ENCODE measurements at regions not wholly inside any gene's neighbourhood (a gene's known extent, or its start where the extent isn't known, plus 50 kb on each side); places are given as distances from the start of the nearest gene placed in this dataset.

DNA sequence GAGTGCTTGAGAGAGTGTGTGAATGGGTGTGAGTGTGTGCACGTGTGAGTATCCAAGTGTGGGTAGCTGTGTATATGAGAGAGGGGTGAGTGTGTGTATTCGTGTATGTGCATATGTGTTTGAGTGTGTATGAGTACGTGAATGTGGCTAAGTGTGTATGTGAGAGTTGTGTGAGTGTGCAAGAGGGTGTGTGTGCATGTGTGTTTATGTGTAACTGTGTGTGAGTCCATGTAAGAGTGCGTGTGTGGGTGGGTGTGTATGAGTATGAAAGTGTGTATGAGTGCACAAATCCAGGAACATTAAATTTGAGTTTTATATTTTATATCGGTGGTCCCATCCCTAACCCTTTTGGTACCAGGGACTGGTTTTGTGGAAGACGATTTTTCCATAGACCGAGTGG is 156.4 kb downstream of the TENT4A start:
- no peak for TF ChIP-seq GATA2 (IDR thresholded peaks at IDR 0.05; ENCODE audit: low read depth, low read length)
- no peak for TF ChIP-seq GATA3 (IDR thresholded peaks at IDR 0.05; ENCODE audit: low read depth, low read length)

DNA sequence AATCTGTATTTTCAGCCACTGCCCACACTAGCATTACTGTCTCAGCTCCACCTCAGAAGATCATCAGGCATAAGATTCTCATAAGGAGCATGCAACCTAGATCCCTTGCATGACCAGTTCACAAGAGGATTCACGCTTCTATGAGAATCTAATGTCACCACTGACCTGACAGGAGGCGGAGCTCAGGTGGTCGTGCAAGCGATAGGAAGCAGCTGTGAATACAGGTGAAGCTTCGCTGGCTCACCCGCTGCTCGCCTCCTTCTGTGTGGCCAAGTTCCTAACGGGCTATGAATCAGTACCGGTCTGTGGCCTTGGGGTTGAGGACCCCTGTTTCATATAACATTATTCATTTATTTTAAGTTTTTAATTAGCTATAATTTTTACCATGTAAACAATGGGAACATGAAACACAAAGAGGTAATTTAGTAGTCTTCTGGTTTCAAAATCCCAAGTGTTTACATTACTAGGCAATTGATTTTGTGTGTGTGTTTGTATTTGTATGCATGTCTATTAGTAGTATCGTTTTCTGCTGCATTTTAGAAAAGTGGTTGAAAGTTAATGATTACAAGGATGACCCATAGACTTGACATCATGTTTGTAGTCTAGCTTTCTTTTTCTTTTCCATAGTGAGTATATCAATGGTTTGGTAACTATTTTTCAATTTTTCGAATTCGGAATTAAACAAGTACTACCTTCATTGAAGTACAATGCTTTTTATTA is 159.4 kb downstream of the TENT4A start:
- TF ChIP-seq GATA2 (IDR thresholded peaks at IDR 0.05; ENCODE audit: low read depth, low read length) (no peak), GATA3 (IDR thresholded peaks at IDR 0.05; ENCODE audit: low read depth, low read length) (no peak)

DNA sequence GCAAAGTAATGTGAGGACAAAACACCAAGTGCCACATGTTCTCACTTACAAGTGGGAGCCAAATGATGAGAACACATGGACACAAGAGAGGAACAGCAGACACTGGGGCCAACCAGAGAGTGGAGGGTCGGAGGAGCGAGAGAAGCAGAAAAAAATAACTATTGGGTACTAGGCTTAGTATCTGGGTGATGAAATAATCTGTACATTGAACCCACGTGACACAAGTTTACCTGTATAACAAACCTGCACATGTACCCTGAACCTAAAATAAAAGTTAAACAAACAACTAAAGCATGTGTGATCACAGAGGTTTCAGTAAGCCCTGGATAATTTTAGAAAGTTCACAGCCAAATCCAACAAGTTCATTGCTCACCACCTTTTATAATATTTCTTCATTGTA is 160.1 kb downstream of the TENT4A start:
- TF ChIP-seq GATA3 (IDR thresholded peaks at IDR 0.05; ENCODE audit: low read depth, low read length): no peak

DNA sequence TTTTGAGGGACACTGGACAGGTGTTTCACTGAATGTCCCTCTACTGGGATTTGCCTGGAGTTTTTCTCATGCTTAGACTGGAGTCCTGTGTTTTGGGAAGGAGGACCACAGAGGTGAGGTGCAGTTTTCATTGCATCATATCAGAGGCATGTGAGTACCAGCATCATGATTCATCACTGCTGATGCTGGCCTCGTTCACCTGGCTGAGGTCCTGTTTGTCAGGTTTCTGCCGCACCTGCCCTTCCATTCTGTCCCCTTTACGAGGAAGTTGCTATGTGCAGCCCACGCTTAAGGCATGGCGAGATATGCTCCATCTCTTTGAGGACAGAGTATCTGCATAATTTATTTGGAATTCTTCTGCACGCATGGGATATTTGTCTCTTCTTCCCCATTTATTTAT is 162.1 kb downstream of the TENT4A start:
- TF ChIP-seq GATA3 (IDR thresholded peaks at IDR 0.05; ENCODE audit: low read depth, low read length) (no peak), GATA2 (IDR thresholded peaks at IDR 0.05; ENCODE audit: low read depth, low read length) (no peak)

DNA sequence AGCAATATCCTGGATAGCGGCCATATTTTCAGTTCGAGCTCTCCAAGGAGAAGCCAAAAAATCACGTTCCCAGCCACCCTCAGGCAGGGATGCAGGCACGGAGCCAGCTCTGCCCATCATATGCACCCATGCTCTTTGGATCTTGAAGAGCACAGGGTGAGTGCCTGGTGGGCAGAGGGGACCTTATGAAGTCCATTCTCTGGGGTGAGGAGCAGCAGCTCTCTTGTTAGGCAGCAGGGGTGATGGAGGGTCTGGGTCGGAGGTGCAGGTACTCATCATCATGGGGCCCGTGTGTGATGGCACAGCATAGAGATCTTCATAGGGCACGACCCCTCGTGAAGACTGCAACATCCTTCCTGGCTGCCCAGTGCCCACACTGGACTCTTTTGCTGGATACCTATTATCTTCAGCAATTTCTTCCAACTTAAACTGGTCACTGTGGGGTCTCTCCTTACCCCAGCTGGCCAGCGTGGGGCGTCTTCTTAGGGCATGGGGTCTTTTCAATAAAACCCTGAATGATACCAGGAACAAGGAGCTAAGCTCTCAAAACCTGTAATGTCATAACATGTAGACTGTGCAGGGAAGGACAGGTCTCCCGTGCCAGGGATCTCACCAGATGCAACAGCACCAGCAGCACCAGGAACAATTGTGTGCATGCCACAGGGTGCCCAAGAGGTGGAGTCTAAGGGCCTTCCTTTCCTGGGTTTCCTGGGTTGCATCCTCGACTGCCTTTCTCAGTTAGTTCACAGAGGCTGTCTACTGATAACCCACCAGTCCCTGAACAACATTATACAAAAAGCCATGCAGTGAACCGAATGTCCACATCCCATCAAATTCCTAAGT is 165.0 kb downstream of the TENT4A start:
- TF ChIP-seq GATA3 (IDR thresholded peaks at IDR 0.05; ENCODE audit: low read depth, low read length) (no peak), GATA2 (IDR thresholded peaks at IDR 0.05; ENCODE audit: low read depth, low read length) (no peak)

DNA sequence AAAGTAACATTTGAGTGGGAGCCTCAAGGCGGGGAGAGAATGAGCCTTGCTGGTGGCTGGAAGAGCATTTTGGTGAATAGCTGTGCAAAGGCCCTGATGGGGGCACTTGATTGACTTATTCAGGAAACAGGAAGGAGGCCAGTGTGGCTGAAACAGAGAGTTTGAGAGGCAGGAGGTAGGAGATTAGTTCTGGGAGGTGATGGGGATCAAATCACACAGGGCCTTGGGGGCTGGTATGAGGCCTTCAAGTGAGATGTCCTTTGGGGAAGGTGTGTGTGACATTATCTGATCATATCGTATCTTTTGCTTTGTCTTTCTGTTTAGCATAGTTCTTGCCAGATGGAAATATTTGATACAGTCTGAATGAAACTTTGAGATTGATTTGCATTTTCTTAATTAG is 172.3 kb downstream of the TENT4A start:
- TF ChIP-seq GATA3 (IDR thresholded peaks at IDR 0.05; ENCODE audit: low read depth, low read length) (no peak), GATA2 (IDR thresholded peaks at IDR 0.05; ENCODE audit: low read depth, low read length) (no peak)

DNA sequence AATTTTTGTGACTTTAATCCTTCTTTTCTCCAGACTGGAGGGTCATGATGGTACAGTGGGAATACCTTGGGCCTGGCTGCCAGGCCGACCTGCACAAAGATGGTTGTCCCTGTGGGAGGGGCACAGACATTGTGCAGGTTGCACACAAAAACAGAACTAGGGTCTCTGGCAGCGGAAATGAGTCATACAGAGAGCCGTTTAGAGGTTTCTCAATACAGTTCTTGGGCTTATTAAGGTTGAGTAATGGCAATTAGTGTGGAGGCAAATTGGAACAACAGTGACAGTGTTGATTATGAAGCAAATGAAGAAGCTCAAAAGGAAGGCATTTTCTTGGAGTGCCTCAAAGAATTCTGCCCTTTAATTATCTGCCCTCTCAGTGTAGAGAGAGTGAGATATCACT is 173.6 kb downstream of the TENT4A start:
- TF ChIP-seq GATA3 (IDR thresholded peaks at IDR 0.05; ENCODE audit: low read depth, low read length) (no peak), GATA2 (IDR thresholded peaks at IDR 0.05; ENCODE audit: low read depth, low read length) (no peak)

DNA sequence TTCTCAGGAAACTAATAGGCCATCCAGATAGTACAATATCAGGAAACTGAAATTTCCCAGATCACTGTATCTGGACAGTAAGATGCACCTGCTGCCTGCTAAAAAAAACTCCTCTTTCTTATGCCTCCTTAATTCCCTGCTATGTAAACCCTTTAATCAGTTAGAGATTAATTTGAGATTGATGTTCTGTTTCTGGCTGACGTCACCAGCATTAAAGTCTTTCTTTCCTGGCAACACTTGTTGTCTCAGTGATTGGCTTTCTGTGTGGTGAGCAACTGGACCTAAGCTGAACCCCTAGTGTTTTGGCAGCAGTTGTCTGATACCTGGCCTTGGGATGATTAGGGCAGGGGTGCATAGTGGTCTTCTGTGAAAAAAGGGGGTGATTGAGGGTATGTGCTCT is 175.8 kb downstream of the TENT4A start:
- TF ChIP-seq GATA2 (IDR thresholded peaks at IDR 0.05; ENCODE audit: low read depth, low read length) (no peak), GATA3 (IDR thresholded peaks at IDR 0.05; ENCODE audit: low read depth, low read length) (no peak)

DNA sequence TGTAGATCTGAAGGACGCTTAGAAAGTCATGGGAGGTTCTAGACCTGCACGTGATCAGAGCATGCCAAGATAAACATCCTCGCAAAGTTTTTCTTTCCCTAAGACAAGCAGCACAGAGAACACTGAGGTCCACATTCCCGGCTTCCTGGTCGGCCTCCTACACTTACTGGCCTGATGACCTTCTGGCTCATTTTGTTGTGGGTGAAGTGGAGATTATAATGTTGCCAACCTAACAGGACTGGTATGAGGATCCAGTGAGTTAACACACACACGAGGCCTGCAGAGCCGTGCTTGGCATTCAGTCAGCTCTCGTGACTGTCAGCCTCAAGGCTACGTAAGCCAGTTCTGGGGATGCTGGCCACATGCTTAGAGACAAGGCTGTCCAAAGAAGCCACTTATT is 186.0 kb downstream of the TENT4A start:
- no peak for TF ChIP-seq GATA3 (IDR thresholded peaks at IDR 0.05; ENCODE audit: low read depth, low read length)
- no peak for TF ChIP-seq GATA2 (IDR thresholded peaks at IDR 0.05; ENCODE audit: low read depth, low read length)

DNA sequence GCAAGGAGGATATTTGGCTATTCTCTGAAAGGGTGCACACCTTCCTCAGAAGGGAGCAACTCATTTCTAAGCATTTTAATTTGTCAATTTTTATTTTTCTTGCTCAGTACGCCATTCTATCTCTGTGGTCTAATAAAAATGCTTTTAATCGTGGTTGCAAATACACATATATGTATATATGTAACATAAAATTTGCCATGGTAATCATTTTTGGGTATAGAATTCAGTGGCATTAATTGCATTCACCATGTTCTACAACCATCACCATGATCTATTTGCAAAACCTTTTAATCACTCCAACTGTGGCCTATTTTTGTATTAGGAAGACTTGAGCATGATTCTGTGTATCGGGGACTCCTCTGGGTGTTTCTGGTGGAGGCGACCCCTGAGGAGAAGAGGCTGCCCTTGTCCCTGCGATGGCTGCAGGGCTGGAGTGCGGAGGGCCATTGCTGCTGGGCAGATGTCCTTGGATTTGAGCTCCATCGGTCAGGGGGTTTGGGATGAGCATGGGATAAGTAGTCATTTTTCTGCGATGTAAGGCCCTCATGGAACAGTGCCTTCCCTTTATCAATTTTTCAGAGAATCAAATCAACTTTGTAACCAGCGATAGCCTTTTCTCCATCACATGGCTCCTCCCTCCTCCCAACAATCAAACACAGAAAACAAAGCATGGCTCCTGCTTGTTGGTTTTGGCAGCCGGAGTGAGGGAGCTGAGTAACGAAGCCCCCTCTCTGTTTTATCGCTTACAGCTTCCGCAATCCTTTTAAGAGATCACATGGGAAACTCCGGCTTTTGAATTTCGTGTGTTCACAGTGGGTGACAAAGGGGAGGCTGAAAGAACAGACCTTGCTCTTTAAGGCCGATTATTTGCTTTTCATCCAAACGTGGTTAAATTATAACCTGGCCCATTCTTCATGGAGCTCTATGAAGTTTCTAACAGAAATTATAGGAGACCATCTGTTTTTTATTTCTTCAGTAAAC is 187.3 kb downstream of the TENT4A start:
- TF ChIP-seq GATA3 (IDR thresholded peaks at IDR 0.05; ENCODE audit: low read depth, low read length): no peak

DNA sequence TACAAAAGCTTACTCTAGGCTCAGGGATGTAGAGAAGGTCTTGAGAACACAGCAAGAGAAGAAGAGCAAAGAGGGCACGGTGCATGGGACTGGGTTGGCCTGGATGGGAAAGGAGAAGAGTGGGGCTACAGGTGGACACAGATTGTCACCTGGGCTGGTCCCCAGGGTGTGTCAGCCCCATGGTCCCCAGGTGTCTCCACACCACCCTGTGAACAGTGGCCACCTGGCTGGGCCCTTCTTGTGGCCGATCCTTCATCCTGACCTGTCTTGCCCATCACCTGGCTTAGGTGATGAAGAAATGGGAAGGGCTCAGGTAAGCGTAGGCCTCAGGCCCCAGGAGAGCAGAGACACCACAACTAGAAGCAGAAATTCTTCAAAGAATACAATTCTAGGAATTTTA is 188.9 kb downstream of the TENT4A start:
- no peak for TF ChIP-seq GATA3 (IDR thresholded peaks at IDR 0.05; ENCODE audit: low read depth, low read length)
- TF ChIP-seq GATA2 (IDR thresholded peaks at IDR 0.05; ENCODE audit: low read depth, low read length): no peak

DNA sequence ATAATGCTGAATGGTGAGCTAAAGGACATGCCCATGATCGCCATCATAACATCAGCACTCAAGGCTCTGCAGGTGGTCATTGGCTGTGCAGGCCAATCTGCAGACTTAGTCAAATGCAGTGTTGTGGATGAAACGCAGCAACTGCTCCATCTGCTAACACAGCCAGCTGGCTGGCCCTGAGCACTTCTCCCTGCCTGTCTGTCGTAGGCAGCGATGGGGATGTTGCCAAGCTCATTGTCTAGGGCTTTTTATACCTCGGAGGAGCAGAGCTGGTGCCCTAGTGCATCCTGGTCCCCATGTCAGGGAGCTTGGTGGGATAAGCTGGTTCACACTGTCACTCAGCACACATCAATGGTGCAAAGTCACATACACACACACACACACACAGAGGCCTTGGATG is 189.4 kb downstream of the TENT4A start:
- TF ChIP-seq GATA2 (IDR thresholded peaks at IDR 0.05; ENCODE audit: low read depth, low read length): no peak
- no peak for TF ChIP-seq GATA3 (IDR thresholded peaks at IDR 0.05; ENCODE audit: low read depth, low read length)

DNA sequence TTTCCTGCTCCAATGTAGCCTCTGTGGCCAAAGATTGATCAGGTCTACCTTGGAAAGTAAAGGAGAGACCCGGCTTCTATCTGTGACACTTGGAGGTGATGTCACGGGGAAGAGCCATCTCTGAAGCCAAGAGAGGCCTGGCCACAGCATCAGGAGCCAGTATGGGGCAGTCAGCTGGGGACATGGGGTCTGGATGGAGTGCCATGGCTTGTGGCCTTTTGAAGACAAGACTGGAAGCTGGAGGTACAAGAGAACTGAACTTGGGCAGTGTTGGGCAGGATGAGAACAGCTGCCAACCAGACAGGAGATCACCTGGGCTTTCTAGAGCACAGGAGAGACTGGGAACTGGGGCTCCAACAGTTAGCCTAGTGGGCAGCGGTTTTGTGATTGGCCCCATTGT is 190.7 kb downstream of the TENT4A start:
- TF ChIP-seq GATA2 (IDR thresholded peaks at IDR 0.05; ENCODE audit: low read depth, low read length) (no peak), GATA3 (IDR thresholded peaks at IDR 0.05; ENCODE audit: low read depth, low read length) (no peak)

DNA sequence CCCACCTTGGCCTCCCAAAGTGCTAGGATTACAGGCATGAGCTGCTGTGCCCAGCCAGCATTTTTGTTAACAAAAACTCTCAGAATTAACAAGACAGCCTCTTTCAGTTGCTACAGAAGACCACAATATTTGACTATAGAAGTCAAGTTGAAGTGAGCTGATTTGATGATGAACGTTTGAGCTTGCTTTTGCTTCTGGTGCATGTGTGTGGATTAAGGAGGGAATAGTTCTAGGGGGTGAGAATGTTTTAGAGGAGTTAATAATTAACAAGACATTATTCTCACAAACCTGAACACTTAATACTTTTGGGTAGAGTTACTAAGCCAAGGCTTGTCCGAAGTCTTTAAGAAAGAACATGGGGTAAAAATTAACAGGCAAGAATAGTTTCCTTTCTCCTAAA is 191.6 kb downstream of the TENT4A start:
- TF ChIP-seq GATA2 (IDR thresholded peaks at IDR 0.05; ENCODE audit: low read depth, low read length) (no peak), GATA3 (IDR thresholded peaks at IDR 0.05; ENCODE audit: low read depth, low read length) (no peak)
